GM18505 (cell line): ENCODE measurements at regions not wholly inside any gene's neighbourhood (a gene's known extent, or its start where the extent isn't known, plus 50 kb on each side); places are given as distances from the start of the nearest gene placed in this dataset.
"Not testable (repeated sequence)": the region's sequence is repeated elsewhere in the genome, so short reads cannot be mapped to it uniquely, and the experiment has no call there.

Source experiments
- ATAC-seq: cut with Tn5 transposase; IDR thresholded peaks from one replicate; pipeline ENCODE4 v1.9.1; 2021; ENCODE audit not compliant: unreplicated experiment
- POLR2A ChIP-seq: IDR thresholded peaks from 4 replicates; pipeline ENCODE4 v1.6.1; 2011; ENCODE audit warnings: borderline replicate concordance; ENCODE audit not compliant: insufficient read depth, insufficient read length; ENCODE audit errors: extremely low read depth

DNA sequence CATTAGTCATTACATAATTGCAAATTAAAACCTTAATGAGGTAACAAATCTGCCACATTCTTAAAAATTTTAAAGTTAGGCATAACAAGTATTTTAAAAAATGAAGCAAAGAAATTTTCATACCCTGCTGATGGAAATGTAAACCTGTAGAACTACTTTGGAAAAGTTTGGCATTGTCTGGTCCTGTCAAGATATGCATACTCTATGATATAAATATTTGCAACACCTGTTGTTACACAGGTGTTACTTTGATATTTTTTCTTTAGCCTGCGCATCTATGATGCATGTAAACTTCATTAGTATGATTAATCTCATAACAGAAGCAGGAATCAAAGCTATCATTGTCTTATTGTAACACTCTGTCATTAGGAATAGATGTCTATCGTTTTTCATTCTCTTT lies 634.3 kb downstream of the TRIB2 start:
- no peak for TF ChIP-seq POLR2A
- no peak for ATAC-seq

DNA sequence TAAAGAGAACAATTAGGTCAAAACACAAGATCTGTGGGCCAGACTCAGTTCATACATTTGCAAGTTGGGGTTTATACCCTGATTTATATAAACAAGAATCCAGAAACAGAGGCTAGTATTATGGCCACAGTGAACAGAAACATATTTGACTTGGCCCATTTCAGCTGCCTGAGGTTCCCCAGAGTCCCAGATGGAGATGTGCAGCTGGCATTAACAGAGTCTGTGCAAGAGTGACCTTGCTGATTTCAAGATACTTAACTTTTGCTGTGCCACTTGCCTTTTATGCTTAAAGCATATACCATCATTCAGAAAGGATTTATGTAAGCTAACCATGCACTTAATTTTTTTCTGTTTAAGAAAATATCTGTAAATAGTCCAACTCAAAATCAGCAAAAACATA lies 636.3 kb downstream of the TRIB2 start:
- ATAC-seq = no peak
- no peak for TF ChIP-seq POLR2A

GRCh38 chr2:13354031-13354430 lies 637.3 kb downstream of the TRIB2 start:
- no peak for TF ChIP-seq POLR2A
- ATAC-seq = no peak

- ATAC-seq = not testable (repeated sequence)
Observed at GRCh38 chr2:13381928-13382327, 665.2 kb downstream of the TRIB2 start.

GRCh38 chr2:13389172-13389571 lies 672.4 kb downstream of the TRIB2 start:
- ATAC-seq = not testable (repeated sequence)

DNA sequence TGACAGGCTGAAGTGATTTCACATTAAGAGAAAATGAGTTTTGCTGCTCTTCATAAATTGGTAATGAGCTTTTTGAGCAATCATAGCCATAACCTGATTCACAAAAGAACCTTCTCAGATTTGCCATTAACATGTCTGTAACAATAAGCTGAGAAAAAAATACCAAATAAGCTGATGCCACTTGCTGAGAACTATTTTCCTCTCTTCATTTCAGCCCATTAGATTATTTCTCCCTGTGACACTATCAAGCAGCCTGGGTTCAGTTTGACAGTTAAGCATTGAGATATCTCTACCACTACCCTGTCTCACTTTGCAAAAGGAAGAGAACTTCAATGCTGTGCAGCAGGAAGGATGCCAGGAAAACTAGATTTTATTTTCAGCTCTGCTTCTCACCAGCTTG lies 673.9 kb downstream of the TRIB2 start:
- TF ChIP-seq POLR2A = no peak
- ATAC-seq = no peak

- ATAC-seq = no peak
- TF ChIP-seq POLR2A = no peak
Observed at GRCh38 chr2:13401312-13401711, 684.6 kb downstream of the TRIB2 start.

- TF ChIP-seq POLR2A = no peak
- ATAC-seq = no peak
Observed at GRCh38 chr2:13413989-13414388, 697.3 kb downstream of the TRIB2 start.

DNA sequence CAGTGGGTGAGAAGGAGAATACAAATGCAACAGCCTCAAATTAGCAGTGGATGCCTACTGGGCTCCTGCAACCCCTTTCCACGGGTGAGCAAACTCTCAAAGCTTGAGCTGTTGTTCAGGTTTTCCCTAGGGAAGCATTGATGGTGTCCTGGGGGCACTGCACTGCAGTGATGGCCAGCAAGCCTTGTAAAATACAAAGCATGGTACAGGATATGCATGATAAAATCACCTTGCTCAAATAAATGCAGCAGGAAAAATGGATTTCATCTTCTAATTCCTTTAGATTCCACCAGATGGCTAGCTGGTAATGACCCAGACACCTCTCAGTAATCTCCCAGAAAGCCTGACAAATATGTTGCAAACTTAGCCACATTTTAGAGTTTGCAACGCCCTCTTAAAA lies 698.2 kb downstream of the TRIB2 start:
- TF ChIP-seq POLR2A = no peak
- no peak for ATAC-seq

- TF ChIP-seq POLR2A = no peak
- ATAC-seq = no peak
Observed at GRCh38 chr2:13433954-13434353, 717.2 kb downstream of the TRIB2 start.

GRCh38 chr2:13443554-13444261 lies 727.0 kb downstream of the TRIB2 start:
- ATAC-seq = not testable (repeated sequence)

DNA sequence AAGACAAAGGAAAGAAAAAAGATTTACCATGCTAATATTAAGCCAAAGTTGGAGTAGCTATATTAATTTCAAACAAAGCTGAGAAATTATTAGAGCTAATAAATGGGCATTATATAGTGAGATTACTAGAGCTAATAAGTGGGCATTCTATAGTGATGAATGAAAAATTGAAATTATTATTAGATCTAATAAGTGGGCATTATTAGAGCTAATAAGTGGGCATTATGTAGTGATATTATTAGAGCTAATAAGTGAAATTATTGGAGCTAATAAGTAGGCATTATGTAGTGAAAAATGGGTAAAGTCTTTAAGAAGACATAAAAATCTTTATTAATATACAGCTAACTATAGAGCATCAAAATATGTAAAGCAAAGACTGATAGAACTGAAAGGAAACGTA lies 745.7 kb downstream of the TRIB2 start:
- ATAC-seq = no peak
- TF ChIP-seq POLR2A = no peak

DNA sequence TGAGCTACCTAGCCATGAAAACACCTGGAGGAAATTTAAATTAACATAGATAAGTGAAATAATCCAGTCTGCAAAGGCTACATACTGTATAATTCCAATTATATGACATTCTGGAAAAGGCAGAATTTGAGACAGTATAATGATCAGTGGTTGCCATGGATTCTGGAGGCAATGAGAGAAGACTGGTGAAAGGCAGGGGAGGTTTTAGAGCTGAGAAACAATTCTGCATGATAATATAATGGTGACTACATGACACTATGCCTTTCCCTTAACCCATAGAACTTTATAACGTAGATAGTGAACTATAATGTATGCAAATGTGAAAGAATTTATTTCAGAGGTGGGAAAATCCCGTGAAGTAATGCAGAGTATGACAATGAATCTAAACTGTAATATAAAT lies 749.3 kb downstream of the TRIB2 start:
- TF ChIP-seq POLR2A = no peak

DNA sequence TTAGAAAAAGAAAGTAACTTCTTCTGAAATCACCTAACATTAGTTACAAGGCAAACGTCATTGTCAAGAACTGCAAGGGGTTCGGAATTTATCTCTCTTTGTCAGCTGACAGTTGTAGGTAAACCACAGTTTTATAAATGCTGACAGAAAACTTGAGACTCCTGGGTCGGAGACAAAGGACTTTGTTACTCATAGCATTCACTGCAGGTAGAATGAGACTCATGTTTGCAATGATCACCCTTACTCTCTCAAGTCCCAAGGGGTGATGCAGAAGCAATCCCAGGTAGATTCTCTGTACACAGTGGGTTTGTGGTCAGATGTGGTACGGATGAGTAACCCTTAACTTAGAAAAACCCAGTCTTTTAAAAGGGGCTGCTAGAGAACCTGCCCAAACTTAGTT lies 757.8 kb downstream of the TRIB2 start:
- no peak for ATAC-seq
- TF ChIP-seq POLR2A = no peak

More for the DNA sequence above, 749.3 kb downstream of the TRIB2 start:
- ATAC-seq = no peak

DNA sequence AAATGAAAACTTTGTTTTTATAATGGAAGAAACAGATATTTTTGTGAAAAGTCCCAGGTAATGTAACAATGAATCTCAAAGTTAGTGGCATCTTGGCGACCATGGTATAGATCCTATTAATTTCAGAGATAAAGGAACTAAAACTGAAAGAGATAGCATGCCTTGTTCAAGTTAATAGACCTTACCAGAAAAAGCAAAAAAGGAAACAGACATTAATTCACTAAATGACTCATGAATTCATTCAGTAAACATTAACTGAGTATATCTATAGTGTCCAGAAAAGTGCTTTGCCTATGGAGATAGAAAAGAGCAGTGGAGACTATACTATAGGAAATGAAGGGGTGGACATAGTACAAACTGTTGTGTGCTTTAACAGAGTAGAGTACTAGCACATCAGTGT lies 763.3 kb downstream of the TRIB2 start:
- ATAC-seq = peak; percentile 70
- TF ChIP-seq POLR2A = no peak
